Activated CD4-positive, alpha-beta T cell treated with anti-CD3 and anti-CD28 coated beads for 36 hours (primary cell): ENCODE measurements at regions not wholly inside any gene's neighbourhood (a gene's known extent, or its start where the extent isn't known, plus 50 kb on each side); places are given as distances from the start of the nearest gene placed in this dataset.

Source experiments
- ATAC-seq: fragments of 200-7000 bp; cut with Tn5 transposase; one replicate; pipeline ENCODE4 v1.10.0; 2021; ENCODE audit warnings: mild to moderate bottlenecking, moderate library complexity
- CTCF ChIA-PET: fragments of 350-600 bp; sonication (Branson Sonifier 250); formaldehyde crosslinking; loops from one replicate; lab custom pipeline; 2021; ENCODE audit warnings: antibody characterized with exemption; lab: Charles Lee
- POLR2A ChIA-PET: fragments of 350-600 bp; sonication (Branson Sonifier 250); formaldehyde crosslinking; loops from one replicate; lab custom pipeline; 2021; ENCODE audit warnings: antibody characterized with exemption, inconsistent platforms; lab: Charles Lee
- DNase-seq: peaks from one replicate; pipeline ENCODE4 v3.0.0-alpha.2; 2020
- H3K27ac Mint-ChIP-seq: one replicate; pipeline ENCODE4 v1.8.0; 2021; ENCODE audit warnings: mixed read lengths
- H3K27me3 Mint-ChIP-seq: one replicate; pipeline ENCODE4 v1.8.0; 2021; ENCODE audit warnings: mixed read lengths
- H3K36me3 Mint-ChIP-seq: one replicate; pipeline ENCODE4 v1.8.0; 2021; ENCODE audit warnings: low read depth, mixed read lengths
- H3K4me1 Mint-ChIP-seq: one replicate; pipeline ENCODE4 v1.8.0; 2021; ENCODE audit warnings: mixed read lengths
- H3K4me3 Mint-ChIP-seq: one replicate; pipeline ENCODE4 v1.8.0; 2021; ENCODE audit warnings: mild to moderate bottlenecking, moderate library complexity, mixed read lengths
- H3K9me3 Mint-ChIP-seq: one replicate; pipeline ENCODE4 v1.8.0; 2021; ENCODE audit warnings: low read depth, mixed read lengths
- intact Hi-C, 2 experiments: fragments of 100-400 bp; cut with DNase I in 1 of 2; cut with micrococcal nuclease in 1 of 2; formaldehyde crosslinking; loops; one replicate each; pipeline versions ENCODE4 v1.14.2 to v1.15.1; 2022 to 2024; cut with DNase I, micrococcal nuclease

- ATAC-seq (peak; percentile 61), DNase-seq (no peak)
- H3K36me3 Mint-ChIP-seq, result no peaks in the 10 kb centered on the region
- ChIA-PET POLR2A (no interaction called here), CTCF (no interaction called here)
- no peak overlapping the region for H3K27ac Mint-ChIP-seq
- H3K27me3 Mint-ChIP-seq, result no peaks in the 10 kb centered on the region
- no peaks in the 10 kb centered on the region for H3K9me3 Mint-ChIP-seq
- no peak overlapping the region for H3K4me3 Mint-ChIP-seq
- H3K4me1 Mint-ChIP-seq, result no peaks in the 10 kb centered on the region
- intact Hi-C loops, result no loop called here
Observed at GRCh38 chr2:122737429-122738077, 982.1 kb downstream of the TSN start.

GRCh38 chr2:122739732-122740593 lies 984.5 kb downstream of the TSN start:
- ATAC-seq, result no peak
- H3K27ac Mint-ChIP-seq, result no peak overlapping the region
- no peaks in the 10 kb centered on the region for H3K9me3 Mint-ChIP-seq
- intact Hi-C loops, result no loop called here
- POLR2A ChIA-PET, result no interaction called here
- H3K27me3 Mint-ChIP-seq, result no peaks in the 10 kb centered on the region
- DNase-seq, result no peak
- no peak overlapping the region for H3K4me3 Mint-ChIP-seq
- CTCF ChIA-PET, result interaction anchor here (0.5 kb wide), 1 partner anchor 1186 kb away, joined by 3 read pairs; no protein-coding TSS in a partner anchor
- no peaks in the 10 kb centered on the region for H3K36me3 Mint-ChIP-seq
- H3K4me1 Mint-ChIP-seq, result no peaks in the 10 kb centered on the region

- CTCF ChIA-PET, result interaction anchor here (0.5 kb wide), 1 partner anchor 1186 kb away, joined by 3 read pairs; no protein-coding TSS in a partner anchor
- ATAC-seq, result no peak
- POLR2A ChIA-PET, result no interaction called here
- intact Hi-C loops, result no loop called here
- Mint-ChIP-seq H3K4me1 (no peaks in the 10 kb centered on the region), H3K27ac (no peak overlapping the region), H3K36me3 (no peaks in the 10 kb centered on the region), H3K27me3 (no peaks in the 10 kb centered on the region), H3K9me3 (no peaks in the 10 kb centered on the region), H3K4me3 (no peak overlapping the region)
- no peak for DNase-seq
Observed at GRCh38 chr2:122740594-122740948, 985.1 kb downstream of the TSN start.

- DNase-seq, result no peak
- no peaks in the 10 kb centered on the region for H3K9me3 Mint-ChIP-seq
- H3K27me3 Mint-ChIP-seq, result no peaks in the 10 kb centered on the region
- ChIA-PET POLR2A (no interaction called here), CTCF (no interaction called here)
- intact Hi-C loops, result no loop called here
- H3K27ac Mint-ChIP-seq, result no peak overlapping the region
- no peaks in the 10 kb centered on the region for H3K36me3 Mint-ChIP-seq
- ATAC-seq, result no peak
- H3K4me1 Mint-ChIP-seq, result no peaks in the 10 kb centered on the region
- no peak overlapping the region for H3K4me3 Mint-ChIP-seq
Observed at GRCh38 chr2:122741403-122741802, 986.0 kb downstream of the TSN start.

GRCh38 chr2:122743021-122743675 lies 987.7 kb downstream of the TSN start:
- no peak overlapping the region for H3K4me3 Mint-ChIP-seq
- H3K4me1 Mint-ChIP-seq, result no peaks in the 10 kb centered on the region
- CTCF ChIA-PET, result no interaction called here
- ATAC-seq (no peak), DNase-seq (no peak)
- H3K36me3 Mint-ChIP-seq, result no peaks in the 10 kb centered on the region
- intact Hi-C loops, result no loop called here
- H3K27ac Mint-ChIP-seq, result no peak overlapping the region
- POLR2A ChIA-PET, result no interaction called here
- H3K9me3 Mint-ChIP-seq, result no peaks in the 10 kb centered on the region
- no peaks in the 10 kb centered on the region for H3K27me3 Mint-ChIP-seq

GRCh38 chr2:122745603-122746002 lies 990.2 kb downstream of the TSN start:
- ChIA-PET CTCF (no interaction called here), POLR2A (no interaction called here)
- no peak overlapping the region for H3K27ac Mint-ChIP-seq
- no peak for DNase-seq
- intact Hi-C loops, result no loop called here
- H3K27me3 Mint-ChIP-seq, result no peaks in the 10 kb centered on the region
- H3K4me3 Mint-ChIP-seq, result no peak overlapping the region
- no peak for ATAC-seq
- no peaks in the 10 kb centered on the region for H3K4me1 Mint-ChIP-seq
- no peaks in the 10 kb centered on the region for H3K9me3 Mint-ChIP-seq
- H3K36me3 Mint-ChIP-seq, result no peaks in the 10 kb centered on the region

- ChIA-PET CTCF (no interaction called here), POLR2A (no interaction called here)
- Mint-ChIP-seq H3K4me1 (no peaks in the 10 kb centered on the region), H3K27me3 (no peaks in the 10 kb centered on the region), H3K4me3 (no peak overlapping the region), H3K27ac (no peak overlapping the region), H3K9me3 (peaks cover 2% of the 10 kb centered on the region), H3K36me3 (no peaks in the 10 kb centered on the region)
- DNase-seq (no peak), ATAC-seq (no peak)
- intact Hi-C loops, result no loop called here
Observed at GRCh38 chr2:122747670-122748069, 992.2 kb downstream of the TSN start.

- Mint-ChIP-seq H3K36me3 (no peaks in the 10 kb centered on the region), H3K9me3 (peaks cover 4% of the 10 kb centered on the region), H3K27ac (no peak overlapping the region), H3K4me1 (no peaks in the 10 kb centered on the region), H3K27me3 (no peaks in the 10 kb centered on the region), H3K4me3 (no peak overlapping the region)
- ChIA-PET CTCF (no interaction called here), POLR2A (no interaction called here)
- DNase-seq, result no peak
- ATAC-seq, result no peak
- intact Hi-C loops, result no loop called here
Observed at GRCh38 chr2:122748552-122749011, 993.1 kb downstream of the TSN start.

- H3K36me3 Mint-ChIP-seq, result no peaks in the 10 kb centered on the region
- H3K9me3 Mint-ChIP-seq, result peaks cover 4% of the 10 kb centered on the region
- H3K27me3 Mint-ChIP-seq, result no peaks in the 10 kb centered on the region
- DNase-seq, result no peak
- POLR2A ChIA-PET, result no interaction called here
- no peak overlapping the region for H3K4me3 Mint-ChIP-seq
- no peak overlapping the region for H3K27ac Mint-ChIP-seq
- intact Hi-C loops, result no loop called here
- no peak for ATAC-seq
- no peaks in the 10 kb centered on the region for H3K4me1 Mint-ChIP-seq
- CTCF ChIA-PET, result no interaction called here
Observed at GRCh38 chr2:122749405-122749804, 994.0 kb downstream of the TSN start.

- Mint-ChIP-seq H3K36me3 (no peaks in the 10 kb centered on the region), H3K27me3 (no peaks in the 10 kb centered on the region), H3K27ac (no peak overlapping the region), H3K4me1 (no peaks in the 10 kb centered on the region), H3K9me3 (peaks cover 4% of the 10 kb centered on the region), H3K4me3 (no peak overlapping the region)
- DNase-seq (no peak), ATAC-seq (no peak)
- ChIA-PET CTCF (no interaction called here), POLR2A (no interaction called here)
- intact Hi-C loops, result no loop called here
Observed at GRCh38 chr2:122750095-122750494, 994.6 kb downstream of the TSN start.

- Mint-ChIP-seq H3K27me3 (no peaks in the 10 kb centered on the region), H3K9me3 (peaks cover 4% of the 10 kb centered on the region), H3K27ac (no peak overlapping the region)
Observed at GRCh38 chr2:122750808-122751207, 995.4 kb downstream of the TSN start.

GRCh38 chr2:122753336-122753735 lies 997.9 kb downstream of the TSN start:
- intact Hi-C loops, result no loop called here

More at GRCh38 chr2:122750808-122751207, 995.4 kb downstream of the TSN start:
- ChIA-PET CTCF (no interaction called here), POLR2A (no interaction called here)
- ATAC-seq (no peak), DNase-seq (no peak)
- no peaks in the 10 kb centered on the region for H3K4me1 Mint-ChIP-seq
- H3K36me3 Mint-ChIP-seq, result no peaks in the 10 kb centered on the region
- no peak overlapping the region for H3K4me3 Mint-ChIP-seq
- intact Hi-C loops, result no loop called here

More at GRCh38 chr2:122753336-122753735, 997.9 kb downstream of the TSN start:
- DNase-seq (no peak), ATAC-seq (no peak)
- Mint-ChIP-seq H3K36me3 (no peaks in the 10 kb centered on the region), H3K27me3 (no peaks in the 10 kb centered on the region), H3K9me3 (peaks cover 6% of the 10 kb centered on the region), H3K4me3 (no peak overlapping the region), H3K4me1 (no peaks in the 10 kb centered on the region), H3K27ac (no peak overlapping the region)
- CTCF ChIA-PET, result no interaction called here
- POLR2A ChIA-PET, result no interaction called here
